Fibroblast of lung (primary cell): ENCODE measurements at regions not wholly inside any gene's neighbourhood (a gene's known extent, or its start where the extent isn't known, plus 50 kb on each side); places are given as distances from the start of the nearest gene placed in this dataset.

ENCODE experiments used
- DNase-seq, 2 donors: peaks; one replicate each; pipeline versions ENCODE4 v3.0.0 to v3.0.0-alpha.2; 2010; ENCODE audit warnings: low read depth in 2 of 2
- H2AFZ ChIP-seq: 2 replicates; pipeline ENCODE4 v1.5.1; 2012; ENCODE audit warnings: low read length, control low read depth, inconsistent platforms
- H3K27ac ChIP-seq: 2 replicates; pipeline ENCODE4 v1.5.1; 2011; ENCODE audit warnings: low read length, control low read depth; ENCODE audit not compliant: insufficient read depth
- H3K27me3 ChIP-seq: 2 replicates; pipeline ENCODE4 v1.5.1; 2011; ENCODE audit warnings: mild to moderate bottlenecking, low read length; ENCODE audit not compliant: control insufficient read depth, insufficient read depth
- H3K36me3 ChIP-seq: 2 replicates; pipeline ENCODE4 v1.5.1; 2011; ENCODE audit warnings: low read length; ENCODE audit not compliant: control insufficient read depth, insufficient read depth
- H3K4me1 ChIP-seq: 2 replicates; pipeline ENCODE4 v1.5.1; 2011; ENCODE audit warnings: low read length; ENCODE audit not compliant: control insufficient read depth, insufficient read depth; ENCODE audit errors: extremely low read depth
- H3K4me2 ChIP-seq: 2 replicates; pipeline ENCODE4 v1.5.1; 2011; ENCODE audit warnings: low read length, control low read depth; ENCODE audit not compliant: insufficient read depth; ENCODE audit errors: extremely low read depth
- H3K4me3 ChIP-seq, 4 experiments: fragments of 200-600 bp in 1 of 4; sonication (generic) in 1 of 4; replicated peaks in 1 of 4; 2 replicates each; pipeline ENCODE4 v1.5.1; 2011 to 2016; ENCODE audit warnings: low read length in 4 of 4, low read depth in 3 of 4, mild to moderate bottlenecking in 3 of 4, control low read depth in 2 of 4, inconsistent platforms in 1 of 4, mixed read lengths in 1 of 4; ENCODE audit not compliant: insufficient read depth in 1 of 4; ENCODE audit errors: control extremely low read depth in 1 of 4
- H3K79me2 ChIP-seq: 2 replicates; pipeline ENCODE4 v1.5.1; 2012; ENCODE audit warnings: mild to moderate bottlenecking, low read length, inconsistent platforms; ENCODE audit not compliant: control insufficient read depth, insufficient read depth
- H3K9ac ChIP-seq: 2 replicates; pipeline ENCODE4 v1.5.1; 2011; ENCODE audit warnings: mild to moderate bottlenecking, low read length, control low read depth; ENCODE audit not compliant: insufficient read depth
- H3K9me3 ChIP-seq: 2 replicates; pipeline ENCODE4 v1.5.1; 2012; ENCODE audit warnings: low read depth, low read length; ENCODE audit not compliant: control insufficient read depth, insufficient read depth
- H4K20me1 ChIP-seq: 2 replicates; pipeline ENCODE4 v1.5.1; 2011; ENCODE audit warnings: low read length; ENCODE audit not compliant: control insufficient read depth, insufficient read depth; ENCODE audit errors: extremely low read depth
- EZH2 ChIP-seq: IDR thresholded peaks from 2 replicates; pipeline ENCODE4 v1.5.1; 2012; ENCODE audit warnings: low read length, control low read depth, mild to moderate bottlenecking; ENCODE audit errors: missing control alignments
- TF ChIP-seq, protein P1 (sequence below), 2 donors: IDR thresholded peaks in 1 of 2; conservative IDR thresholded peaks in 1 of 2; 1 replicate in 1 of 2; 2 replicates in 1 of 2; pipeline ENCODE4 v1.5.1; 2011 to 2012; ENCODE audit warnings: low read length in 2 of 2, control low read depth in 1 of 2, inconsistent platforms in 1 of 2, low read depth in 1 of 2, mild to moderate bottlenecking in 1 of 2

DNA sequence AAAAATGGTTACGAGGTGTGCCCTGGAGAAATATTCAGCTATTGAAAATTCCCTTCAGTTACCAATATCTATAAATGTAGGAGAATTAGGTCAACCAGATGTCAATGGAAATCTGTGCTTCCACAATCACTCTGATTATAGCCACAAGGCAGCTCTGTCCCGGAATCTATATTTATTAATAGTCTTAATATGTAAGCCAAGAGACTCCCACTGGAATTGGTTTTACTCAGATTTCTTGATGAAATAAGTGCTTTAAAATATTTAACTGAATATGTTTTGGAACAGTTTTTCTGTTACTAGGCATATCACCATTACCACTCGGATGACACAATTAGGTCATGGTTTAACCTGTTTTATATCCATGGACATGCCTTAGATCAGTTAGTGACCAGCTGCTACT, 169.6 kb downstream of the POM121L12 start:
- Histone ChIP-seq H3K4me1 (no peaks in the 10 kb centered on the region), H3K4me2 (no peak overlapping the region), H4K20me1 (no peaks in the 10 kb centered on the region), H3K27ac (no peak overlapping the region), H3K79me2 (no peaks in the 10 kb centered on the region), H3K9ac (no peak overlapping the region), H2AFZ (no peak overlapping the region), H3K4me3 (no peak overlapping the region), H3K36me3 (no peaks in the 10 kb centered on the region), H3K9me3 (no peaks in the 10 kb centered on the region), H3K27me3 (no peaks in the 10 kb centered on the region)
- TF ChIP-seq EZH2: no peak
- TF ChIP-seq, protein P1, sequence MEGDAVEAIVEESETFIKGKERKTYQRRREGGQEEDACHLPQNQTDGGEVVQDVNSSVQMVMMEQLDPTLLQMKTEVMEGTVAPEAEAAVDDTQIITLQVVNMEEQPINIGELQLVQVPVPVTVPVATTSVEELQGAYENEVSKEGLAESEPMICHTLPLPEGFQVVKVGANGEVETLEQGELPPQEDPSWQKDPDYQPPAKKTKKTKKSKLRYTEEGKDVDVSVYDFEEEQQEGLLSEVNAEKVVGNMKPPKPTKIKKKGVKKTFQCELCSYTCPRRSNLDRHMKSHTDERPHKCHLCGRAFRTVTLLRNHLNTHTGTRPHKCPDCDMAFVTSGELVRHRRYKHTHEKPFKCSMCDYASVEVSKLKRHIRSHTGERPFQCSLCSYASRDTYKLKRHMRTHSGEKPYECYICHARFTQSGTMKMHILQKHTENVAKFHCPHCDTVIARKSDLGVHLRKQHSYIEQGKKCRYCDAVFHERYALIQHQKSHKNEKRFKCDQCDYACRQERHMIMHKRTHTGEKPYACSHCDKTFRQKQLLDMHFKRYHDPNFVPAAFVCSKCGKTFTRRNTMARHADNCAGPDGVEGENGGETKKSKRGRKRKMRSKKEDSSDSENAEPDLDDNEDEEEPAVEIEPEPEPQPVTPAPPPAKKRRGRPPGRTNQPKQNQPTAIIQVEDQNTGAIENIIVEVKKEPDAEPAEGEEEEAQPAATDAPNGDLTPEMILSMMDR (conservative IDR thresholded peaks at IDR 0.05 in 1 of 2, IDR thresholded peaks at IDR 0.05 in 1 of 2; ENCODE audit: low read depth in 1 of 2, low read length in 2 of 2): no peak
- no peak for DNase-seq

DNA sequence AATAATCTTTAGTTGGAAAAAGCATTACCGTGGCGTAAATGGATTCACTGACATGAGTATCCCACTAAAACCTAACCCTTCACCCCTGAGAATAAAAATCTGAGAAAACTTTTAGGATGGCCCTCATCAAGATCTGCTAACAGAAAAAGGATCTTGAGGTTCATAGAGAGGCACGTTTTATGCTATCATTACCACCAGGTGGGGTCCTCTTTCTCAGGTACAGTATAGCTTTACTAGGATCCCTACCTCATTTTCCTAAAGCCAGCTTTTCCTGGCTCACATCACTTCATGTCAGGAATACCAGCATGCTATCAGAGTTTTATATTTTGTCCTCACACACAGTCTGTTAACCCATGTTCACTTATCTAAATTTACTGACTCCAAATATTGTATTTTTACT, 173.7 kb downstream of the POM121L12 start:
- Histone ChIP-seq H3K9ac (no peak overlapping the region), H2AFZ (no peak overlapping the region), H3K4me1 (no peaks in the 10 kb centered on the region), H3K27ac (no peak overlapping the region), H3K9me3 (no peaks in the 10 kb centered on the region), H3K4me3 (no peak overlapping the region), H3K4me2 (no peak overlapping the region), H3K79me2 (no peaks in the 10 kb centered on the region), H3K36me3 (no peaks in the 10 kb centered on the region), H4K20me1 (no peaks in the 10 kb centered on the region), H3K27me3 (no peaks in the 10 kb centered on the region)
- DNase-seq: no peak
- no peak for TF ChIP-seq EZH2
- TF ChIP-seq, protein P1 (conservative IDR thresholded peaks at IDR 0.05 in 1 of 2, IDR thresholded peaks at IDR 0.05 in 1 of 2; ENCODE audit: low read depth in 1 of 2, low read length in 2 of 2): no peak

DNA sequence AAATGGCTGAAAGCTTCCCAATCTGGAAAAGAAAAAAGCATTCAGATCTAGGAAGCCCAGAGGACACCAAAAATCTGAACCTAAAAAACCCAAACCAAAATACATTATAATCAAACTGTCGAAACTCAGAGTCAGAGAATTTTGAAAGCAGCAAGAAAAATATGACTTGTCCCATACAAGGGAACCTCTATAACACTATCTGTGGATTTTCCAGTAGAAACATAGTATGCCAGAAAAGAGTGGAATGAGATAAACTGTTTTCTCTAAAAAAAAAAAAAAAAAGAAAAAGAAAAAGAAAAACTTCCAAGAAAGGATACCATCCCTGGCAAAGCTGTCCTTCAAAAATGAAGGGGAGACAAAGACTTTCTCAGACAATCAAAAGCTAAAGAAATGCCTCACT, 179.0 kb downstream of the POM121L12 start:
- Histone ChIP-seq H3K27me3 (no peaks in the 10 kb centered on the region), H3K9ac (no peak overlapping the region), H3K9me3 (no peaks in the 10 kb centered on the region), H4K20me1 (no peaks in the 10 kb centered on the region), H3K4me2 (no peak overlapping the region), H2AFZ (no peak overlapping the region), H3K4me1 (no peaks in the 10 kb centered on the region), H3K27ac (no peak overlapping the region), H3K79me2 (no peaks in the 10 kb centered on the region), H3K36me3 (no peaks in the 10 kb centered on the region), H3K4me3 (no peak overlapping the region)
- no peak for DNase-seq
- TF ChIP-seq, protein P1 (conservative IDR thresholded peaks at IDR 0.05 in 1 of 2, IDR thresholded peaks at IDR 0.05 in 1 of 2; ENCODE audit: low read depth in 1 of 2, low read length in 2 of 2): no peak
- no peak for TF ChIP-seq EZH2
